LNCAP (cell line): ENCODE measurements at regions not wholly inside any gene's neighbourhood (a gene's known extent, or its start where the extent isn't known, plus 50 kb on each side); places are given as distances from the start of the nearest gene placed in this dataset.

Experiments
- CTCF ChIP-seq: fragments of 450-650 bp; IDR thresholded peaks from 2 replicates; pipeline ENCODE4 v1.5.1; 2017; ENCODE audit warnings: mild to moderate bottlenecking

GRCh38 chr21:14824126-14824525, 240.7 kb downstream of the NRIP1 start:
- TF ChIP-seq CTCF: no peak

GRCh38 chr21:14817311-14817710, 247.5 kb downstream of the NRIP1 start:
- no peak for TF ChIP-seq CTCF

DNA sequence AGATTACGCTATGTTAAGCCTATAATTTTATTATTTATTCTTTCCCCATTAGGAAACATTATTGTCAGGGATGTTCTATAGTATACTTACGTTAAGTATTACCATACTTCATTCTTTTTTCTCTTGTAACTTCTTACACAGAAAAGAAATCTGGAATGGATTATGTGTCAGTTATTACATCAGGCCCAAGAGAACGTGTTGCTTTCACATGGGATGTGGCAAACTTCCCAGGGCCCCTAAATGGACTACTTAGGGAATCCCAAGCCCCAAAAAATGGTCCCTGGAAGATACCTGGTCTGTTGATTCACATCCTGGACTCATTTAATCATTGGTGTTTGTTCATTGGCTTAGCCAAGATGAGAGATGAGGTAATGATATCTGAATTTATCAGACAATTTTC, 249.8 kb downstream of the NRIP1 start:
- no peak for TF ChIP-seq CTCF

DNA sequence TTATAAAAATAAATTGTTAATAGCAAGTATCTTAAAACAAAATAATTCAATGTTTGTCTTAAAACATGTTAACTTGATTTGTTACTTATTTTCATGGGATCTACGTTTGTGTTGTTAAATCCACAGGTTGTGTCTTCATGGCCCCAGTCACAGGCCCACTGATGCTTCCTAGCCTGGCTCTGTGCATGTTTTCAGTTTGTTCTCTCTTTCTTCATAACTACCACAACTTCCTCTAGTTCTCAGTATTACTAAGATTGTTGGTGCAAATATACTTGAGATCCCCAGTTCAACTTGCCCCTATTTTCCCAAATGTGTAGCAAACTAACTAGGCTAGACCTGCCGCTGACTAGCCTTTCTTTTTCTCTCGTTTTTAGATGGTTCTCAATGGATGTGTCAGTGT, 250.5 kb downstream of the NRIP1 start:
- TF ChIP-seq CTCF: no peak

- TF ChIP-seq CTCF: no peak
Measured at GRCh38 chr21:14797543-14797942, 251.4 kb upstream of the SAMSN1 start.

- no peak for TF ChIP-seq CTCF
Measured at GRCh38 chr21:14787312-14787711, 241.2 kb upstream of the SAMSN1 start.

DNA sequence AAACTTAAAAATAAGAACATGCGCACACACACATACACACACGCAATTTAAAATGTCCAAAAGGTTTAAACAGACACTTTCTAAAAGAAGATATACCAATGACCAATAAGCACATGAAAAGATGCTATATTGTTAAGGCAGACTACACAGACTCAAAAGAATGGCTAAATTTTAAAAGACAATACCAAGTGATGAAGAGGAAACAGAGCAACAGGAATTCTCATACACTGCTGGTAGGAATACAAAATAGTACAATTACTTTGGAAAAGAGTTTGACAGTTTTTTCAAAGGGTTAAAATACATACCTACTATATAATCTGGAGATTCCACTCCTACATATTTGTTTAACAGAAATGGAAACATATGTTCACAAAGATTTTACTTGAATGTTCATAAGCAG, 239.6 kb upstream of the SAMSN1 start:
- TF ChIP-seq CTCF: no peak

DNA sequence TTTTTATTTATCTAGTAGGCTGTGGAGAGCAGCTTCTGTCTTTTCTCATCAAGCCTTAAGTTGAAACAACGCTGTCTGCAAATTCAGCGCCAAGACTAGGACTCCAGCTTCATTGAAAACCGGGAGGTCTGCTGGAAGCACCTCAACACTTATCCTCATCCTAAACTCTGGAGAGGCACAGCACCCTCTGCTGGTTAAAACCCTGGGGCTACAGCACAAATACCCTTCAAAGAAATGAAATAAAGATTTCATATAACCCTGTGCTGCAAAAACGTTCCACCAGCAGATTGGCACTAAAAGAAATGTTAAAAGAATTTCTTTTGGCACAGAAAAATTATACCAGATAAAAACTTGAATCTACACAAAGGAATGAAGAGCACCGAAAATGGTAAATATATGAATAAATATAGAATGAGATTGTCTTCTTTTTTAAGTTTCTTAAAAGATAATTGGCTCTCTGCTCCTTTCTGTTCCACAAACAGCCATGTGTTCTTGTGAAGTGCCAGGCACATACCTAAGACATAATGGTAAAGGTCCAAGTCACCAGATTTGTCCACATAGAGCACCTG, 227.7 kb upstream of the SAMSN1 start:
- TF ChIP-seq CTCF: peak; percentile 56
